Endodermal cell (in vitro differentiated cells): ENCODE measurements at regions not wholly inside any gene's neighbourhood (a gene's known extent, or its start where the extent isn't known, plus 50 kb on each side); places are given as distances from the start of the nearest gene placed in this dataset.

Source experiments
- DNase-seq: peaks from one replicate; pipeline ENCODE4 v3.0.0-alpha.2; 2017
- H3K27ac ChIP-seq: 2 replicates; pipeline ENCODE4 v1.5.1; 2013; ENCODE audit warnings: mild to moderate bottlenecking, low read depth, low read length, moderate library complexity
- H3K27me3 ChIP-seq: 2 replicates; pipeline ENCODE4 v1.6.1; 2013; ENCODE audit warnings: mild to moderate bottlenecking, low read length, moderate library complexity; ENCODE audit not compliant: insufficient read depth, control insufficient read depth, poor library complexity, severe bottlenecking
- H3K36me3 ChIP-seq: 2 replicates; pipeline ENCODE4 v1.7.0; 2013; ENCODE audit warnings: mild to moderate bottlenecking, low read length, moderate library complexity; ENCODE audit not compliant: control insufficient read depth, insufficient read depth
- H3K4me1 ChIP-seq: one replicate; pipeline ENCODE4 v1.7.0; 2013; ENCODE audit warnings: low read length; ENCODE audit not compliant: control insufficient read depth, insufficient read depth
- H3K4me3 ChIP-seq: 2 replicates; pipeline ENCODE4 v1.5.1; 2013; ENCODE audit warnings: mild to moderate bottlenecking, low read length, moderate library complexity
- H3K9ac ChIP-seq: 2 replicates; pipeline ENCODE4 v1.6.1; 2013; ENCODE audit warnings: mild to moderate bottlenecking, low read length, moderate library complexity; ENCODE audit not compliant: poor library complexity, severe bottlenecking; ENCODE audit errors: extremely low read depth
- H3K9me3 ChIP-seq: 2 replicates; pipeline ENCODE4 v1.6.1; 2013; ENCODE audit warnings: mild to moderate bottlenecking, low read length, moderate library complexity; ENCODE audit not compliant: control insufficient read depth
- H3K27ac Mint-ChIP-seq: 2 replicates; pipeline ENCODE4 v1.8.0; 2020; ENCODE audit warnings: mixed read lengths
- H3K27me3 Mint-ChIP-seq: 2 replicates; pipeline ENCODE4 v1.8.0; 2021; ENCODE audit warnings: mild to moderate bottlenecking, mixed read lengths; ENCODE audit not compliant: insufficient read depth
- H3K36me3 Mint-ChIP-seq: 2 replicates; pipeline ENCODE4 v1.8.0; 2020; ENCODE audit warnings: low read depth, mixed read lengths
- H3K4me1 Mint-ChIP-seq: 2 replicates; pipeline ENCODE4 v1.8.0; 2020; ENCODE audit warnings: mixed read lengths
- H3K4me3 Mint-ChIP-seq: 2 replicates; pipeline ENCODE4 v1.8.0; 2020; ENCODE audit warnings: mild to moderate bottlenecking, moderate library complexity, mixed read lengths
- H3K9me3 Mint-ChIP-seq: 2 replicates; pipeline ENCODE4 v1.8.0; 2020; ENCODE audit warnings: mild to moderate bottlenecking, mixed read lengths
- CTCF ChIP-seq: fragments of 200-600 bp; sonication (generic); conservative IDR thresholded peaks from 2 replicates; pipeline ENCODE4 v1.5.0; 2021; ENCODE audit warnings: antibody characterized with exemption, mild to moderate bottlenecking
- WGBS, 2 experiments: methylation state at CpG; one replicate each; pipeline versions ENCODE4 v1.1.5 to v1.1.7; 2013; ENCODE audit warnings: missing lambda C conversion rate in 2 of 2, mixed read lengths in 1 of 2; ENCODE audit not compliant: insufficient coverage in 1 of 2, insufficient read length in 1 of 2; 5-methylcytosine and 5-hydroxymethylcytosine counted together

- no peak for TF ChIP-seq CTCF
- 94% methylated on average over 5 to 9 of the region's 9 CpGs for WGBS, 2 experiments
- no peak overlapping the region for H3K27ac Mint-ChIP-seq
- no peaks in the 10 kb centered on the region for H3K4me1 Mint-ChIP-seq
- H3K27me3 ChIP-seq, result peaks cover 37% of the 10 kb centered on the region
- no peak overlapping the region for H3K27ac ChIP-seq
- H3K9me3 Mint-ChIP-seq, result no peaks in the 10 kb centered on the region
- DNase-seq, result no peak
- no peak overlapping the region for H3K4me3 ChIP-seq
- peaks cover 5% of the 10 kb centered on the region for H3K27me3 Mint-ChIP-seq
- no peaks in the 10 kb centered on the region for H3K4me1 ChIP-seq
- no peak overlapping the region for H3K4me3 Mint-ChIP-seq
- H3K36me3 ChIP-seq, result no peaks in the 10 kb centered on the region
- H3K36me3 Mint-ChIP-seq, result no peaks in the 10 kb centered on the region
- no peaks in the 10 kb centered on the region for H3K9me3 ChIP-seq
- H3K9ac ChIP-seq, result no peak overlapping the region
Measured at GRCh38 chr2:15832849-15833680, 107.3 kb upstream of the MYCN start.

GRCh38 chr2:15833731-15834130, 106.6 kb upstream of the MYCN start:
- H3K9me3 ChIP-seq, result no peaks in the 10 kb centered on the region
- WGBS, 2 experiments, result 75 to 89% methylated on average over 3 of the region's 3 CpGs
- Mint-ChIP-seq H3K27me3 (peaks cover 5% of the 10 kb centered on the region), H3K4me1 (no peaks in the 10 kb centered on the region), H3K9me3 (no peaks in the 10 kb centered on the region), H3K27ac (no peak overlapping the region), H3K4me3 (no peak overlapping the region), H3K36me3 (no peaks in the 10 kb centered on the region)
- no peak overlapping the region for H3K4me3 ChIP-seq
- H3K36me3 ChIP-seq, result no peaks in the 10 kb centered on the region
- no peak overlapping the region for H3K27ac ChIP-seq
- no peak for TF ChIP-seq CTCF
- no peak overlapping the region for H3K9ac ChIP-seq
- no peak for DNase-seq
- H3K27me3 ChIP-seq, result peaks cover 36% of the 10 kb centered on the region
- H3K4me1 ChIP-seq, result no peaks in the 10 kb centered on the region

- DNase-seq, result no peak
- H3K27me3 Mint-ChIP-seq, result peaks cover 5% of the 10 kb centered on the region
- no peaks in the 10 kb centered on the region for H3K4me1 Mint-ChIP-seq
- no peak overlapping the region for H3K4me3 Mint-ChIP-seq
- peaks cover 32% of the 10 kb centered on the region for H3K27me3 ChIP-seq
- no peaks in the 10 kb centered on the region for H3K9me3 Mint-ChIP-seq
- H3K27ac Mint-ChIP-seq, result no peak overlapping the region
- H3K4me1 ChIP-seq, result no peaks in the 10 kb centered on the region
- H3K9ac ChIP-seq, result no peak overlapping the region
- 86 to 92% methylated on average over 4 to 7 of the region's 7 CpGs for WGBS, 2 experiments
- no peak for TF ChIP-seq CTCF
- H3K9me3 ChIP-seq, result no peaks in the 10 kb centered on the region
- no peaks in the 10 kb centered on the region for H3K36me3 ChIP-seq
- no peak overlapping the region for H3K4me3 ChIP-seq
- H3K27ac ChIP-seq, result no peak overlapping the region
- no peaks in the 10 kb centered on the region for H3K36me3 Mint-ChIP-seq
Measured at GRCh38 chr2:15834381-15835031, 105.8 kb upstream of the MYCN start.
